SK-N-SH treated with all-trans-retinoic acid at 6 μM for 48 hours (cell line): ENCODE measurements at regions not wholly inside any gene's neighbourhood (a gene's known extent, or its start where the extent isn't known, plus 50 kb on each side); places are given as distances from the start of the nearest gene placed in this dataset.

ENCODE experiments used
- CSDC2 ChIP-seq: fragments of 250-450 bp; sonication (Bioruptor Pico); IDR thresholded peaks from 2 replicates; pipeline ENCODE4 v1.5.0; 2020; ENCODE audit warnings: mild to moderate bottlenecking, moderate library complexity
- ISL1 ChIP-seq: fragments of 250-450 bp; sonication (Bioruptor Pico); IDR thresholded peaks from 2 replicates; pipeline ENCODE4 v2.1.2; 2022; ENCODE audit warnings: mild to moderate bottlenecking, moderate library complexity
- TOX ChIP-seq: fragments of 250-450 bp; sonication (Bioruptor Pico); IDR thresholded peaks from 2 replicates; pipeline ENCODE4 v1.8.0; 2021; ENCODE audit warnings: mild to moderate bottlenecking, moderate library complexity, borderline replicate concordance
- ZNF8 ChIP-seq: fragments of 450-650 bp; formaldehyde crosslinking; IDR thresholded peaks from 2 replicates; pipeline ENCODE4 v1.5.0; 2020; ENCODE audit warnings: mild to moderate bottlenecking, moderate library complexity
- TF ChIP-seq, protein P1 (sequence below): fragments of 250-450 bp; sonication (Bioruptor Pico); IDR thresholded peaks from 2 replicates; pipeline ENCODE4 v1.8.0; 2020; ENCODE audit warnings: mild to moderate bottlenecking, moderate library complexity, borderline replicate concordance

DNA sequence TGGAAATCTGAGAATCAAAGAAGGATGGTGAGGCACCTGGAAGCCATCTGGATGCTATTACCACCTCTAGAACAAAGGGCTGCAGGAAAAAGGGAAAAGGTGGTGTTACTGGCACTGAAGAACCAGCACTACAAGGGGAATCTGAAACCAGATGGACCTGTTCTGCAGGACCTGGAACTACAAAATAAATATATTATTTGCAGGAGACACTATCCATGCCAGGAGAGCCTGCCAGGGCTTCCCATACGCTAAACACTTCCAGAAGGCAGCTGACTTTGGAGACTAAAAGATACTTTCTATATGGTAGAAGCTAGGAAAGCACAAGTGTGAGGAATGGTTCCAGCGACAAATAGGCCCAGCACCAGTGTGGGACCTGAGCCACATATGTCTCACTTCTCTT is 83.4 kb upstream of the POU1F1 start:
- TF ChIP-seq, protein P1, sequence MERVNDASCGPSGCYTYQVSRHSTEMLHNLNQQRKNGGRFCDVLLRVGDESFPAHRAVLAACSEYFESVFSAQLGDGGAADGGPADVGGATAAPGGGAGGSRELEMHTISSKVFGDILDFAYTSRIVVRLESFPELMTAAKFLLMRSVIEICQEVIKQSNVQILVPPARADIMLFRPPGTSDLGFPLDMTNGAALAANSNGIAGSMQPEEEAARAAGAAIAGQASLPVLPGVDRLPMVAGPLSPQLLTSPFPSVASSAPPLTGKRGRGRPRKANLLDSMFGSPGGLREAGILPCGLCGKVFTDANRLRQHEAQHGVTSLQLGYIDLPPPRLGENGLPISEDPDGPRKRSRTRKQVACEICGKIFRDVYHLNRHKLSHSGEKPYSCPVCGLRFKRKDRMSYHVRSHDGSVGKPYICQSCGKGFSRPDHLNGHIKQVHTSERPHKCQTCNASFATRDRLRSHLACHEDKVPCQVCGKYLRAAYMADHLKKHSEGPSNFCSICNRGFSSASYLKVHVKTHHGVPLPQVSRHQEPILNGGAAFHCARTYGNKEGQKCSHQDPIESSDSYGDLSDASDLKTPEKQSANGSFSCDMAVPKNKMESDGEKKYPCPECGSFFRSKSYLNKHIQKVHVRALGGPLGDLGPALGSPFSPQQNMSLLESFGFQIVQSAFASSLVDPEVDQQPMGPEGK (CRISPR knock-in tag), result no peak
- TF ChIP-seq ZNF8 (no peak), ISL1 (no peak), CSDC2 (CRISPR knock-in tag) (no peak), TOX (CRISPR knock-in tag) (no peak)
